ENCODE measurements at regions not wholly inside any gene's neighbourhood (a gene's known extent, or its start where the extent isn't known, plus 50 kb on each side); places are given as distances from the start of the nearest gene placed in this dataset.
"Not testable (repeated sequence)": the region's sequence is repeated elsewhere in the genome, so short reads cannot be mapped to it uniquely, and the experiment has no call there.

DNA sequence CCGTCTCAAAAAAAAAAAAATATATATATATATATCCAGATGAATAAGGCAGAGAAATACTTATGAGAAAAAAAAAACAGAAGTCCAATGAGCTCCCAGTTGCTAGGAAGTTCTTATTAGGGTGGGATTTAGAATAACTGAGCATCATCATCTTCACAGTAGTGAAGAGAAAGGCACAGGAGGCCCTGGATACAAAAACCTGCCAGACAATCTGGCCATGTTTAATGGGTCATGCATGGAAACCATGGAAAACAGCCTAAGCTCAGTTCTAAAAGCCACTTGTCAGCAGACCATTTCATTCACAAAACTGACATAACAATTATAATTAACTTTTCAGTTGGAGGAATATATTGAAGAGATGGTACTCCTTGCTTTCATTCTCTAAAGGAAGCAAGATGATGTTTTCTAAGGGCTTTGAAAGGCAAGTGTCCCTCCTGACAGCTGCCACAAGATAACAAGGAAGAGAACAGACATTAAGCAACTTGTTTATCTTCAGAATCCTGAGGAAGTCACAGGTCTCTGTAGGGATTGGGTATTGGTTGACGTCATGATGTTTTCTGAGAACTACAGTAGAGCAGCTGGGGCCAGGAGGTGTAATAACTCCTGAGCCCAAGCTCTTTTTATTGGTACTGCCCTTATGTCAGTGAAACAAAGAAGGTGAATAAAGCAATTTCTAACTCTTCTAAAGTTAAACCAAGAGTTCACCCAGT is 463.1 kb downstream of the DMAC1 start:
- no peak for DNase-seq

DNA sequence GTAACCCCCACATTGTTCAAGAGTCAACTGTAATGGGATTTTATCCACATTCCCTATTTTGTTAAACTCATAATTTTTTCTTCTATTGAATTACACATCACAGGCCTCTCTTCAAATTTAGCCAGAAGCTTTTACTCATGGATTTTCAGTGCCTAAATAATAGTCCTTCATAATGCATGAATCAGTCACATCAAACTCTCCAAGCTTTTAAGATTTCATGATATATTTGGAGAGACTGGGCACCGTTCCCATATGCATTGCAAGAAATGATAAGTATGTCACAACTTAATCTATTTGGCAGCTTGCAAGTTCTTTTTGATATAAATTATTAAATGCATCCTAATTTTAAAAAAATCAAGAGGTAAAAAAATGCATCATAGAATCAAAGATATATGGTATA is 465.9 kb downstream of the DMAC1 start:
- no peak for DNase-seq

DNA sequence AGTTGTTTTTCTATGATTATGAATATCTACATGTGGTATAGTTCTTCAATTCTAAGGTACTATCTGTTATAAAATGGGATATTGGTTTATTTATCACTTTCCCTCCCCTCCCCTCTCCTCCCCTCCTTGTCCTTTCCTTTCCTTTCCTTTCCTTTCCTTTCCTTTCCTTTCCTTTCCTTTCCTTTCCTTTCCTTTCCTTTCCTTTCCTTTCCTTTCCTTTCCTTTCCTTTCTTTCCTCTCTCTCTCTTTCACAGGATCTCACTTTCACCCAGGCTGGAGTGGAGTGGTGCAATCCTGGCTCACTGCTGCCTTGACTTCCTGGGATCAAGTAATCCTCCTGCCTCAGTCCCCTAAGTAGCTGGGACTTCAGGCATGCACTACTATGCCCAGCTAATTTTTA is 466.8 kb downstream of the DMAC1 start:
- no peak for DNase-seq

DNA sequence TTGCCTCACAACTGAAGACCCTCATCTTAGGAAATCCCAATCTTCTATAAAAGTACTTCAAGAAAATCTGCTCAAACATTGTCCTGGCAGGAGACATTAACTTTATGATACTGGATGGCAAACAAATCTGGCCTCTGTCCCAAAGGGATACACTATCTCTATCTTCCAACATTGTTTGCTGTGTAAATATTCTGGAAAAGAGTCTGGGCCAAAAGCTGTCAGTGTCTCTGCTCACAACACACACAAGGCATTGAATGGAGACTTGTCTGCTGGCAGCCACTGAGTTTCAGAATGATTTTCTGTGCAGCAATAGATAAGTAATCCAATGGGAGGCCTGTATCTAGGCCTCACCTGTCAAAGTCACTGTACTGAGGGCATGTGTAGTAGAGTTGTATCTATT is 471.1 kb downstream of the DMAC1 start:
- DNase-seq = no peak

DNA sequence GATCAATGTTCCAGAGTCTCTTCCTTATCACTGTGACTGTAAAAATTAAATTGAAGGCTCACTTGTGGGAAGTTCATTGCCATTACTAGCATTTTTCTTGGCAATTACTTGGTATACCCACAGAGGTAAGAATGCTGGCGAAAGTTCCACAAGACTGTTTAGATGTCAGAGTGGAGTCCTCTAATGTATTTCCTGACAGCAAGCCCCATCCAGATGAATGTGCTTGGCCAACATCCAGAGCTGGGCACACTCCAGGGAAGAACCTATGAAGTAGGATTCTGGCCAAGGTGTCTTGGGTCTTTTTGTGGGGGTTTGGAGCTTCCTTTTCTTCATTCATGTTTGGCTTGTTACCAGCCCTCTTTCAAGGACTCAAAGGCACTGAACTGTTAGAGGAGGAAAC is 473.6 kb downstream of the DMAC1 start:
- DNase-seq = no peak

DNA sequence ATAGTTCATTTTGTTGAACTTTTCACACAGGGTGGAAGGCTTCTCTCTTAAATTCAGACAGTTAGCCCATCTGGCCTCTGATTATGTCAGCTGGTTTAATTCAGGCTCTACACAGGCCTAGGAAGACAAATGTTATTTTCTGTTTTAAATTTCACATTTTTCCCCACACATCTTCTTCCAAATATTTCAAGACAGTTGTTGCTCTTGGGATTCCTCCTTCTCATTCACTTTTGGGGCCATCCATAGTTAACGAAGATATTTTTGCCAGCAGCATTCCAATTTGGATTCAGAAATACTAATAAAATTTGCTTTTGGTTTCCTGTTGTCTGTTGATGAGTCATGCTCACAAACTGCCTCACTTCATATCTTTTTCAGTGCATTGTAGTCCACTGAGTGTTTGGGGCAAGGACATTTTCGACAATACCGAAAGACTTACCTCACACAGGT is 475.4 kb downstream of the DMAC1 start:
- DNase-seq = no peak

DNA sequence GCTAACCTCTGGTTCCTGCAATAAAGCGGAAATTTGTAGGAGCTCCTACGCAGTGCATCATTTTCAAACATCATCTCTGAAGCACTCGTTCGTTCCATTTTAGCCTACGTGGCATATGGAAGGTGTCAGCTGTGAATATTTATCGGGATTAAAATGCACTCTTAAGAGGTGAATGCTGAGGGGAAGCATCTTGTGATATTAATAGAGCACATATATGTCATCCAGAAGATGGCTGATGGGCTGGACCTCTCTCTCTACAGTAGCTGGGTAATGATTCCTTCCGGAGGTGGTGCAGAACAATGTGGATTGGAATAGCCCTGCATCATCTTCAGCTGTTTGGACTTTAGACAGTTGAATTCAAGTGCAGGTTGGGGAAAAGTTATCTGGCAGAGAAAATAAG is 478.7 kb downstream of the DMAC1 start:
- DNase-seq = no peak

DNA sequence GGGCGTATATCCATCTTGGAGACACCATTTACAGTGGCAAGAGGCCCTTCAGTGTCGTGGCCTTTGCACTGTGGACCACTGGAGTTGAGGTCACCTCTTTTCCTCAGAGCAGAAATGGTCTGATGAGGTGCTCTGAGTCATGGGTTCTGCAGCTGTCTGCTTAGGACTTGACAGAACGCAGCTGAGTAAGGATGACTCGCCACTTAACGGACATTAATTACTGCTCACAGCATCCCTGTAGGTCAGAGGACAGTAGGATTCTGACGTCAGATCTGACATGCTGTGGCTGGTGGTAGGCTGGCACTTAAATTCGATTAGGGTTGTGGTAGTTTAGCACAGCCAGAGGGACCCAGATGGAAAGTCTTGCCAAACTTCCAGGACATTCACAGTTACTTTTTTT is 479.4 kb downstream of the DMAC1 start:
- peak; percentile 0 for DNase-seq

DNA sequence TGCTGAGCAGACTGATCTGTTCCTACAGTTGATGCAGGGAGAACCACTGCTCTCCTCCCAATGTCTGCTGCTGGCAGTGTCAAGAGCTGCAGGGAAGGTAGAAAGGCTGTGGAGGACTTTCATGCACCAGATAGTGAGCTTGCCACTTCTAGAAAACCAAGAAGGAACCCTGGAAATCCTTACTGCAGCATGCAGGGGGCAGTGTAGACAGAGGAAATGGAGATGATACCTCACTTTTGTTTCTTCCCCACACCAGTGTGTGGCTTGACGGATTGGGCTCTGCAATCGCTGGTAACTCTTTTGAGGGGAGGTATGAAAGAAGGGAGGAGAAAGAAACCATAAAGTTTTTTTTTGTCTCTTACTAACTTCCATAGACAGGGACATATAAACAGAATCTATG is 480.7 kb downstream of the DMAC1 start:
- DNase-seq = no peak

DNA sequence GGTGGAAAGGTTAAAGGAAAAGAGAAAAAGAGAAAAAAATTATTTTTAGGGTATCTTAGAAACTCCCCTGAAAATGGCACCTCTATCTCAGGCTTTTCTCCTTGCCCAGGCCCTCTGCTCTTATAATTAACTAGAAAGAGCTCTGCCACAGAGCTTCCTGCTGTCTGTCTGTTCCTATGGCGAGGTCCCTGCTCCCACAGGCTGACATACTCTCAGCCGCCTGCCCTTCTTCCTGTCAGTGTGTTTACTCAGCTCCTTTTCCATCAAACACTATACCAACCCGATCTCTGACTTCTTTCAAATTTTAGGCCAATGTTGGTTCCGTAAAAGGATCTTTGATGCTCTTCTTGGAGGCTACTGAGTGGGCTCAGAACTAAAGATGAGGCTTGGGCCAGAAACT is 482.6 kb downstream of the DMAC1 start:
- DNase-seq = no peak

DNA sequence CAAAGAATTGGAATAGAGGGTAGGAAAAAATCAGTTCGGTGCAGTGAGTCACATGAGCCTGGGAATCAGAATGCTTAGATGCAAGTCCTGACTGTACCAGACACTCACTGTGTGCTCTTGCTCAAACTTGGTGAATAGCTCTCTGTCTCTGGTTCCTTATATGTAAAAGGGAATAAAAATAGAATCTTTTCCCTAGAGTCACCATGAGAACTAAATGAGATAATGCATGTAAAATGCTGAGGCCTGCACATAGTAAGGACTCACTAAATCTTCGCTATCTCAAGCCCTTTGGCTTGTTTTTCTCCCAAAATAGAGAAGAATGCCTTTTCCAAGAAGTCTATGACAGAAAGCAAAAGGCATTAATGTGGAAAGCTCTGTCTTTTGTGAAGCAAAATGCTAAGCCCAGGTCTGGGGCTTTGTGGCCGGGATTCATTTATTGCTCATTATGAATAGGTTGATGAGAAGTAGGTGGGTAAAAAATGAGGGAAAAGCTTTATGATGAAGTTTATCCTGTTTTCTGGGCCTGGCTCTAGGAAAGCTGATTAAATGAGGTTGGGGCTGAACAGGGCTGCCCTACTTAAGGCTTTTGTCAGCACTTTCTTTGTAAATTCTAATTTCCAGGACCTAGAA is 483.3 kb downstream of the DMAC1 start:
- no peak for DNase-seq

DNA sequence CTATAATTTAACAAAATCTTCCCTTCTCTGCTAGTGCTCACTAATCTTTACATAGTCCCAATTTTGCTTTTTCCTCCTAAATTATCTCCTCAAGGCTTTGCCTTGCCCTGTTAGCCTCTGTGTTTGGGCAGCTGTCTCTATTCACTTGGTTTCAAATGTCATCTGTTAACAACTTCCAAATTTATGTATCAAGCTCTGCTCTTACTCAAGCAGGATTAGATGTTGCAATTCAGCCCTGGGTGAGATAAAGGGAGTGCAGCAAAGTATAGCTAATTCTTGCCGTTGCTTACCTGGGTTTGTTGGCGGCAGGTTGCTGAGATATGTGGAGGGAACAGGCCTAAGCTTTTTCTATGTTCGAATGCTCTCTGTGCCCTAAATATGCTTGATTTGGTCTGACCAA is 483.8 kb downstream of the DMAC1 start:
- DNase-seq = no peak

DNA sequence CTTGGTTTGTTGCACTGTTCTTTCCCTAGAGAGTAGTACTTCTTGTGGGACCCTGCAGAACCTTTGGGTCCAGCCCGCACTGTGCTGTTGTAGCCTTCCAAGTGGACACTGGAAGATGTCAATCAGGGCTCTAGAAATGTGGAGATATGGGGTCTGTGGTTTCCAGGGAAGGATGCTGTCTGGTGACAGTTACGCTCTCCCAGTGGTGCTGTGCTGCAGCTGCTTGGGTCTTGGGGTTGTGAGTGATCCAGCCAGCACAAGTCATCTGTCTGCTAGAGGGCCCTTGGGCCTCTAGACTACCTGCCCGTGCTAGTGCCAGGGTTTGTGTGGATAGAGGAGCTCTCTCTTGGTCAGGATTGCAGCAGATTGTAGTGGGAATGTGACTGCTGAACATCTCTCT is 484.5 kb downstream of the DMAC1 start:
- no peak for DNase-seq

DNA sequence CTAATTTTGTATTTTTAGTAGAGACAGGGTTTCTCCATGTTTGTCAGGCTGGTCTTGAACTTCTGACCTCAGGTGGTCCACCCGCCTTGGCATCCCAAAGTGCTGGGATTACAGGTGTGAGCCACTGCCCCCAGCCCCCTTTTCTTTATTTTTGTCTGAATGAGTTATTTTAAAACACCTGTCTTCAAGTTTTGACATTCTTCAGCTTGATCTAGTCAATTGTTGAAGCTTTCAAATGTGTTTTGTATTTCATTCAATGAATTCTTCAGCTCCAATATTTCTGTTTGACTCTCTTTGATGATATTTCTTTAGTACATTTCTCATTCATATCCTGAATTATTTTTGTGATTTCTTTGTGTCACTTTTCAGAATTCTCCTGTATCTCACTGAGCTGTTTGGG is 486.2 kb downstream of the DMAC1 start:
- no peak for DNase-seq

DNA sequence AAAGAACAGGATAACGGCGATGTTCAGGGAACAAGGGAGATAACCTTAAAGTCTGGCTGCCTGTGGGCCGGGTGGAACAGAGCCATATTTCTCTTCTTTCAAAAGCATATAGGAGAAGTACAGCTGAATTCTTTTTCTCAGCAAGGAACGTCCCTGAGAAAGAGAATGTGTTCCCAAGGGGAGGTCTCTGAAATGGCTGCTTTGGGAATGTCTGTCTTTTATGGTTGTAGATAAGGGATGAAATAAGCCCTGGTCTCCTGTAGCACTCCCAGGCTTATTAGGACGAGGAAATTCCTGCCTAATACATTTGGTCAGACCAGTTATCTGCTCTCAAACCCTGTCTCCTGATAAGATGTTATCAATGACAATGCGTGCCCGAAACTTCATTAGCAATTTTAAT is 490.5 kb downstream of the DMAC1 start:
- not testable (repeated sequence) for DNase-seq

DNA sequence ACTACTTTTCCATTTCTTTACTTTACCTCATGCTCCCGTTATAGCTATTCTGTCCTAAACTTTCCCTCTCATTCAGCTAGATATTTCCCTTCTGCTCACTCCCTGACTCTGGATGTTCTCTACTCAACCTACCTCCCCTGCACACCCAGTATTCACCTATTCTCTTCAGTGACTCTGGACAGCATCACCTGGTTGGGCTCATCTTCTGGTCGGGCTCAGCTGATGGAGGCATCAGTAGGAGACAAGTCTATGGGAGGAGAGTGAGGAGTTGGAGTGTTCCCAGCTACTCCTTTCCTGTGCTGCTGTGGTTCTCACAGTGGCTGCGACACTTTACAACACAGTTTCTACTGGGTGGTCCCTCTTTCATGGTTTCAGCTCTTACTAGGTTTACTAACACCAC is 493.9 kb downstream of the DMAC1 start:
- no peak for DNase-seq

DNA sequence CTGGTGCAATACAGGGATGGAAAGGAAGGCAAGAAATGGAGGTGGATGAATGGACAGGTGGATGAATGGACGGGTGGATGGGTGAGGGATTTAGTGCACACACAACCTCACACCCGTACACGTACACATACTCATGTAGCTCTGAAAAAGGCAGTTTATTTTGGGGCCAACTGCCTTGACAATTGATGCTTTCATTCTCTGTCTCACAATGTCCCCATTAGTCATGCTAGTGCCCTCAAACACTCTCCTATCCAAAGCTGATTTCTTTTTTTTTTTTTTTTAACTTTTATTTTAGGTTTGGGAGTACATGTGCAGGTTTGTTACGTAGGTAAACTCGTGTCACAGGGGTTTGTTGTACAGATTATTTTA is 495.0 kb downstream of the DMAC1 start:
- DNase-seq = no peak

DNA sequence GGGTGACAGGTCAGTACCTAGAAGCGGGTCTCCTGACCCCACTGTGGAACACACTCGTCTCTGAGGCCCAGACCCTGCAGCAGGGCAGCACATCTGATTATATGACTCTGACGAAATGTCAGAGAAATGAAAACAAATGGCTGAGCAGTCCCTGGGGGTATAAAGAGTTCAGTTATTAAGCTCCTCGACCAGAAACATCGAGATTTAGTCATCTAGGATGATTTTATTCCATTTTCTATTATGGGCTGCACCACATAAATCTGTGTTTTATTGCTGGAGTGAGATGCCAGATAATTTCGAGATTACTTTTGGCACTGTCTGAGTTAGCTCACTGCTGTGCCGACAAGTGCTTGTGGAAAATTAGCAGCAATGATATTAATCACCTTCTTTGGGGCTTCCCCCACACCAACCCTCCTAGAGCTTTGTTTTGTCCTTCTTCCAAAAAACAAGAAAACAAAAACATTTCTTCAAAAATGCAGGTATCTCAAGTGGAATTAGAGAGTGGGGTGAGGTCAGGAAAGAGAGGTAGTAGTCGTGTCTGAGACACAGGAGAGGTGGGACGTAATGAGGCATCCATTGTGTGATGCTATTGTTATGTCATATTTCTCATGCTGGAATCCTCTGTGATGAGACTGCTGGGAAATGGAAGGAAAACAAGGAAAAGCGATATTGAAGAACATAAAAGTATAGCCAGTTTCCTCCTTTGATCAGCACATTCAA is 495.5 kb downstream of the DMAC1 start:
- DNase-seq = no peak

DNA sequence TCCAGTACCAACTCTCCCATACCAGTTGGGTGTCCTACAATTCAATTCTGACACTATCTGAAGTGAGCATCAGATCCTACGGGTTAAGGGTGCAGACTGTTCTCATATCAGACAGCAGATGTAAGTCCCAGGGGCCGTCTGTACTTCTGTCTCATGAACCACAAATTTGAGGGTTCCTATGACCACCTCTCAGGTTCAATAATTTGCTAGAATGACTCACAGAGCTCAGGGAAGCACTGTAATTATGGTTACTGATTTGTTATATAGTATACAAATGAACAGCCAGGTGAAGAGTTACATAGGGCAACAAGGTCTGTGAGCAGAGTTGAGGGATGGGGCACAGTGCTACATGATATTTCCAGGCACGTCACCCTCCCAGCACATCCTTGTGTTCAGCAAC is 499.1 kb downstream of the DMAC1 start:
- DNase-seq = no peak

DNA sequence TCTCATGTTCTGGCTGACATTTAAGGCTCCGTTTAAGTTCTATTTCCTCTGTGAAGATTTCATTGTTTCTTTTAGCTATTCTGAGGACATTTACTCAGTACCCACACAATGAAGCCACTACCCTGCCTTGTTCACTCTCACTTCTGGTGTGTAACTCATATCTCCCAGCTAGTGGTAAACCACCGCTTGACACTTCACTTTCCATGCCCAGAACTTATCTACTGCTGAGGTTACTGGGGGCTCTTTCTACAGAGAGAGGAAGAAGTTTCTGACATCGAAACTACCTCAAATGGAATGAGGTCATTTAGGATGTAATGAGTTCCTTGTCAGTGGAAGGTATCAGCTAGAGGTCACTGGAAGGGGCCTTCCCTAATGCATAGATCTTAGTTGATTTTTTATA is 501.5 kb downstream of the DMAC1 start:
- no peak for DNase-seq

DNA sequence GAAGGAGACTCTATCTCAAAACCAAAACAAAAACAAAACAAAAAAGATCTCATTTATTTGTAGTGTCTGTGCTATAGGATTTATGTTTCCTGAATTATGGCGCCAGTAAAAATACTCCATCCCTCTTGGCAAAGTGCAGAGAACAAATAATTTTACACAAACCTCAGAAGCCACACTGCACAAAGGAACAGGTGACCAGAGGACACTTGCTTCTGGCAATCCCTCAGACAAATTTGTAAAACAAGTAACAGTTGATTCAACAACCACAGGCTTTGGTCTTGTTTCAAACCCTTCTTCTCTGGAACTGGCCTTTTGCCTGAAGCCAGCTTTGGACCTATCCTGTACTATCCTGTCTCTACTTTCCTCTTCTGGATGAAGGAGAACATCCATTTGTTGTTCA is 502.1 kb downstream of the DMAC1 start:
- DNase-seq = no peak

DNA sequence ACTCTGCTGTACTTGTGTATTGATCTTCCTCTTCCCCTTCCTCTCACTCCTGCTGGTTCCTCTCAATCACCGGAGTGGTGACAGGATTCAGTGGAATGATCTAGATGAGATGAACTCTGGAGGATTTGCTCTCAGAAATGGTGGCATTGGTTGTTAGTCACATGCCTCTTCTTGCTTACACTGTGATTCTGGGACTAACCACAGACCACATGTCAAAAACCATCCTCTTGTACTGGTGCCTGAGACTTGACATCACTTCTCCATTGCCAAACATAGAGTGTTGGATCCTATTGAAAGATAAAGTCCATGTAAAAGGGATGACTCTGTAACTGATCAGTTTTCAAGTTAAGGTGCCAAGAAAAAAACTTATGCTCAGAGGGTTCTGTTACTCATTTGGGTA is 506.5 kb downstream of the DMAC1 start:
- DNase-seq = no peak

DNA sequence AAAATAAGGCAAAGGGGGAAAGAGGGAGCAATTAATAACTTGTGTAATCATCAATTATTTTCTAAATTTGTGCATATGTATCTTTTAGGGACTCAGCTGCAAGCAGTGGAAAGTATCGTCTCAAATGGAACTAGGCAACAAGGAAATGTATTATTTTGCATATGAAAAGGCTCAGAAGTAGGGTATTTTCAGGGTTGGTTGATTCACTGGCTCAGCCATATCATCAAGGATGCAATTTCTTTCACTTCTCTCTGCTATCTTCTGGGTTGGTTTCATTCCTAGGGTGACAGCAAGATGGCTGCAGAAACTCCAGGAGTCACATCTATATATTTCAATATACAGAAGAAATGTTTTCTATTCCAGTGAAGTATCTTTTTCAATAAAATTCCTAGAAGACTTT is 509.8 kb downstream of the DMAC1 start:
- no peak for DNase-seq

DNA sequence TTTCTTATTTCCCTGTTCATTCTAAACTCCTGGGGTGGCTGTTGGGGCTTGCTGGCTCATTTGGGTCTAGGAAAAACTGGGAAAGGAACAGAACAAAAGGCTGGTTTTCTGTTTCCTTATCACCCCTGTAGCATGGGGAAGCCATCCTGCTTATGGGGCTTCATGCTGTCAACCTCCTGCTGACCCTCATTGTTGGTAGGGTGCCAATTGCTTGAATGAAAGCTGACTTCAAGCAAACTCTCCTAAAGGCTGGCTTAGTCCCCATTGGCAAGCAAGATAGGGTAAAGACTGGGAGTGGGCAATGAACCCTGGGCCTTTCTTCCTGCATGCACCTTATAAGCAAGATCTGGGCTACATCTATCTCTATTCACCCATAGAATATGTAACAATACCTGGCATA is 511.6 kb downstream of the DMAC1 start:
- no peak for DNase-seq

DNA sequence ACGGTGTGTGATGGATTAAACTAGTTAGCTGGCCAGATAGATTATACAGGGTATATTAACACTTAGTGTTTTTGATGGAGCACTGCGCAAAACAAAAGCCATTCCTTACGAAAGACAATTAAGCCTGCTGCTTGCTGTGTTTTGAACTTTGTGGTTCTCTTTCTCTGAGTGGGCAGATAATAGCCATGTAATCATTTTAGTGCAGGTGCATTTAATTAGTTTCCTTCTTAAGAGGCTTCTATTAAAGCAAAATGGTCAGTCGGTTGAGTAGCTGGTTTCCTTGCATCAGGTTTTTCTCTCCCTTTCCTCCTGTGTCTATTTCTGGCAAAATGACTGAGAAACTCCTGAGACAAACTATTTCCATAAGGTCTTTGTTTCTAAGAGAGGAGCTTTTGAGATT is 512.5 kb downstream of the DMAC1 start:
- peak; percentile 89 for DNase-seq
